Activated CD4-positive, alpha-beta T cell treated with anti-CD3 and anti-CD28 coated beads for 48 hours (primary cell): ENCODE measurements at regions not wholly inside any gene's neighbourhood (a gene's known extent, or its start where the extent isn't known, plus 50 kb on each side); places are given as distances from the start of the nearest gene placed in this dataset.

Experiments
- DNase-seq: peaks from one replicate; pipeline ENCODE4 v3.0.0-alpha.2; 2020

DNA sequence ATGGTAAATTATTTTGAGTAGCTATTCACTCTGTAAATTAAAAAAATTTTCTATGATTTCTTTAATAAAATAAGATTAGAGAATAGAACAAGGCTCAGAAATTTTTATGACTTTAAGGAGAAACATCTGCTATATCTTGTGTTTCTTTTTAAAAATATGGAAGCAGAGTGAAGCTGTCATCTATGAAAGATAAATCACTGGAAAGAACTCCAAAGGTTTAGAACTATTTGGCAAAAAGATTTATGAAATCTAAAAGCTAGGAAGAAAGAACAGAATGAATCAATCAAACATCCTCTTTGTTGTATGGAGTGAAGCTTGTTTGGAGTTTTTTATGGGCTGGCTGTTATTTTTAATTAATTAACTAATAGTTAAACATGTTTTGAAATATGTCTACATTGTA, 89.8 kb upstream of the ACTBL2 start:
- no peak for DNase-seq

- DNase-seq = no peak
These were observed 87.0 kb upstream of the ACTBL2 start for GRCh38 chr5:57569601-57570000.

DNA sequence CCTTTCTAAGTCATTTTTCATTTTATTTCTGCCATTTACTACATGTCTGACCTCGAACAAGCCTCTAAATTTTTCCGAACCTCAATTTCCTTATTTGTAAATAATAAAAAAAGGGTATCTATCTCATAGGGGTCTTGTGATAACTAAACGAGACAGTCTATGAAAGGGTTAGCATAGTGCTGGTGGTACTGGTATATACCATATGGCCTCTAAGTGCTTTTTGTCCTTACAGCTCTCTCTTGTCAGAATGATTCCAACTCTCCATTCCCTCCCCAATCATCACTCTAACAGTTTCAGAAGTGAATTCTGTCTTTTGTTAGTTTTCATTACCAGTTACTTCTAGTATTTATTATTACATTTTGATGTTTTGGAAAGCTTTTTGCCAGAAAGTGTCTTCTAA, 85.5 kb upstream of the ACTBL2 start:
- no peak for DNase-seq

DNA sequence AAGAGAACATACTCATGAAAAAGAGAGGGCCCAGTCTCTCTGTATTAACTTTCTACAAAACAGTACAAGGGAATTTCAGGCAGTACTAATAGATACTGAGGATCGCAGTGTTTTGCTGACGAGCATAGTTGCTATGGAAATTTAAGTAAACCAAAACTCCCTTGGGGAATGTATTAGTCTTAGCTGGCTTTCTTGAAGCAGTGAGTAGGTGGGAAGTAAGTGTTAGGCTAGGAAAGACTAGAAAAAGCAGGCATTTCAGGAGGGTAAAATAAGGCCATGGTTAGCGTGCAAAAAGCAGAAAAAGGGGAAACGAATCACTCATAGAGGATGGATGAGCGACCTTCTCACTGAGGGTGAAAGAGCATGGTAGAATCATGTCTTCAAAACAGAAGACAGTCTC, 84.3 kb upstream of the ACTBL2 start:
- no peak for DNase-seq

- no peak for DNase-seq
These were observed 78.7 kb upstream of the ACTBL2 start for GRCh38 chr5:57561231-57561842.

DNA sequence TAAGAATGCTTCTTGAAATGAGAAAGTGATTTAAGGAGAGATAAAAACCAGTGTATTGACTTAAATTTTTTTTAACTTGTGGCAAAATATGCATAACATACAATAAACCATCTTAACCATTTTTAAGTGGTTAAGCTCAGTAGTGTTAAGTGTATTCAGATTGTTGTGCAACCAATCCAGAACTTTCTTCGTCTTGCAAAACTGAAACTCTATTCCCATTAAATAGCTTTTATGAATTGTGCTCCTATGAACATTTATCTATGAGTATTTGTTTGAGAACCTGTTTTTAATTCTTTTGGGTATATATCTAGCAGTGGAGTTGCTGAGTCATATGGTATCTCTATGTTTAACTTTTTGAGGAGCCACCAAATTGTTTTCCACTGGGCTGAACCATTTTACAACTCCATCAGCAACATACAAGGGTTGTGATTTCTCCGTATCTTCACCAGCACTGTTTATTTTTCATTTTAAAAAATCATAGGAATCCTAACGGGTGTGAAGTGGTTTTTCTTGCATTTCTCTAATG, 76.6 kb upstream of the ACTBL2 start:
- DNase-seq = no peak

DNA sequence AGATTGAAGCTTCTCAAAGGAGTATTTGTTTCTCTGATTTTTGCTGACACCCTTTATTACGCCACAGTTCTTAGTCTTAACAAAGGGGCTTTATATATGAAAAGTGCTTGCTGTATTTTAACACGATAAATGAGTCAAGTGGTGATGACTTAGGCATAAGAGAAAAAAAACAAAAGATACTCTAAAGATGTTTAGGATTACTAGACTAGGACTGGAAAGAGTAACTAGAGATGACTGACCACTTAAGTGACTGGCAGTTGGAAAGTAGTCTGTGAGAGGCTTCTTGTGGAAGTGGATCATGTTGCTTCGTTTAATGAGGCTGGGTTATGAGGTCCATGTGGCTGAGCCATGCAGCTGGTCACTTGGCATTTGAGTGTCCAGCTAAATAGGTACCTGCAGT, 69.4 kb upstream of the ACTBL2 start:
- no peak for DNase-seq

GRCh38 chr5:57551251-57551650, 68.6 kb upstream of the ACTBL2 start:
- no peak for DNase-seq

GRCh38 chr5:57550132-57550531, 67.5 kb upstream of the ACTBL2 start:
- DNase-seq = no peak

DNA sequence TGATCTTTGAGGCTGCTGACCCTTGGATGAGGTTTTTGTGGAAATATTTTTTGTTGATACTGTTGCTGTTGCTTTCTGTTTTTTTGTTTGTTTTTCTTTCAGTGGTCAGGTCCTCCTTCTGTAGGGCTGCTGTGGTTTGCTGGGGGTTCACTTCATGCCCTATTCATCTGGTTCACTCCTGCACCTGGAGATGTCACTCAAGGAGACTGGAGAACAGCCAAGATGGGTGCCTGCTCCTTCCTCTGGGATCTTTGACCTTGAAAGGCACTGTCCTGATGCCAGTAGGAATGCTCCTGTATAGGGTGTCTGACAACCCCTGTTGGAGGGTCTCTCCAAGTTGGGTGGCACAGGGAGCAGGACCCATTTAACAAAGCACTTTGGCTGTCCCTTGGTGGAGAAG, 67.0 kb upstream of the ACTBL2 start:
- no peak for DNase-seq

DNA sequence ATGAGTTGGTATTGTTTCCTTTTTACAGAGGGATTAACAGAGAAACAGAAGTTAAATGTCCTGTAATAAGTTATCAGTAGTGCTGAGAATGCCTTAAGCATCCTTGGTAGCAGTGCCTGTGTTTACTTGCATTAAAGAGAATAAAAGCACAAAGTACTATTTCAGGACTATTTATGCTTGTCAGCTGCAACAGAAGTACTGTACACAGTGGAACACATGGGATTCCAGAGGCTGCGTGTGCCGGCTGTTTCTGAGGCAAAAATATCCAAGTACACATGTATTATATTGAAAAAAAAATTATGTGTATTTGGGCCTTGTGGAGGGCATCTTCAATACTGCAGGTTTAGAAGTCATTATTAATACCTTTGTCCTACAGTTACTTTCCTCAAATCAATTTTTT, 58.2 kb upstream of the ACTBL2 start:
- DNase-seq = no peak

- DNase-seq = no peak
These were observed 56.7 kb upstream of the ACTBL2 start for GRCh38 chr5:57539281-57539701.

DNA sequence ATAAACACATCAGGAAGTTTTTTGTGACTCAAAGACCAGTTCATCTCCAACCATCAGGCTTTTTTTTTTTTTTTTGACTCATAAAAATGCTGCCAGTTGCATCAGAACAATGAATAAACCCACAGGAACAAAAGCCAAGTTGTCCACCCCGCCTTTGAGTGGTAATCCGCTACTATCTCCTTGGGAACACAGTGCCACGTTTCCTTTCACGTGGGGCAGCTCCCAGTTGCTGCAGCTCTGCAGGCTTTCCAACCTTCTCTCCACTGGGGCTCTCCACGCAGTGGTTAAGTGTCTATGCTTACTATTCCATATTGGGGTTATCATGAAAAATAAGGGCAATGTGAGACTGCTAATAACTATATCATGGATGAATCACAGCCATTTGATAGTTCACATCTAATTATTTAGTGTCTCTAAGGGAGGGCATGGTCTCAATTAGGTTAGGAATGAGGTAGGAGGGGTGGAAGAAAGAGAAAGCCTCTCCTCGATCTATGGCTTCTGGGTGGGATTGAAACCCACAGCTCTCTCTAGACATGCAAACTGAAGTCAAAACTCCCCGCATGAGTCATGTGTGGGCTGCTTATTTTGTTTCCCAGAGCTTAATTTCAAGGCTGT, 55.8 kb upstream of the ACTBL2 start:
- peak; percentile 6 for DNase-seq

DNA sequence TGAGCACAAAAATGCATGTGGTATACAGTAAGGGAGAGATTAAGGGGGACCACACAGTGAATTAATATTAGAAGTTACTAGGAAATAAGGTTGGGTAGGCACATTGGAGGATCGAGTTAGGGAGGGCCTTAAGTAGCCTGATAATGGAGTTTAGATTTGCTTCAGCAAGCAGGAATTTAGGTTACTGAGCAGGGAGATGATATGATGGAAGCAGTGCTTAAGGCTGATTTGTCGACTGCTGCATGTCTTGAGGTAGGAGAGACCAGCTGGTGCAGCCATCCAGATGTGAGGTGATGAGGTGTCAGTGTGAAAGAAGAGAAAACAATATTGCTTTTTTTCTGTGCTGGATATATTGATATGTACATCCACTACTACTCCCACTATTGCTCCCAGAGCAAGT, 55.2 kb upstream of the ACTBL2 start:
- no peak for DNase-seq

GRCh38 chr5:57532513-57533497, 50.2 kb upstream of the ACTBL2 start:
- no peak for DNase-seq
